GF-D8 (cell line): ENCODE measurements at regions not wholly inside any gene's neighbourhood (a gene's known extent, or its start where the extent isn't known, plus 50 kb on each side); places are given as distances from the start of the nearest gene placed in this dataset.

Source experiments
- DNase-seq: peaks from one replicate; lab custom pipeline; 2025; lab: John Stamatoyannopoulos, UW

GRCh38 chr11:119547511-119547910, 124.5 kb upstream of the THY1 start:
- no peak for DNase-seq

- DNase-seq, result no peak
Measured at GRCh38 chr11:119545978-119546915, 123.3 kb upstream of the THY1 start.

- DNase-seq, result no peak
Measured at GRCh38 chr11:119540370-119541125, 117.6 kb upstream of the THY1 start.

- no peak for DNase-seq
Measured at GRCh38 chr11:119539583-119539982, 116.6 kb upstream of the THY1 start.

GRCh38 chr11:119538753-119539152, 115.8 kb upstream of the THY1 start:
- peak; percentile 100 for DNase-seq

GRCh38 chr11:119537306-119538253, 114.6 kb upstream of the THY1 start:
- peak; percentile 38 for DNase-seq

- DNase-seq, result no peak
Measured at GRCh38 chr11:119536801-119537200, 113.8 kb upstream of the THY1 start.

GRCh38 chr11:119533921-119534736, 111.2 kb upstream of the THY1 start:
- peak; percentile 94 for DNase-seq

GRCh38 chr11:119533462-119533861, 110.5 kb upstream of the THY1 start:
- DNase-seq, result no peak

- DNase-seq, result no peak
Measured at GRCh38 chr11:119532551-119532950, 109.6 kb upstream of the THY1 start.

- no peak for DNase-seq
Measured at GRCh38 chr11:119531623-119532022, 108.7 kb upstream of the THY1 start.

- no peak for DNase-seq
Measured at GRCh38 chr11:119531056-119531455, 108.1 kb upstream of the THY1 start.

- no peak for DNase-seq
Measured at GRCh38 chr11:119530509-119530908, 107.5 kb upstream of the THY1 start.

- no peak for DNase-seq
Measured at GRCh38 chr11:119529936-119530335, 107.0 kb upstream of the THY1 start.

- no peak for DNase-seq
Measured at GRCh38 chr11:119529063-119529845, 106.3 kb upstream of the THY1 start.

- DNase-seq, result no peak
Measured at GRCh38 chr11:119525867-119526196, 102.9 kb upstream of the THY1 start.

- DNase-seq, result peak; percentile 92
Measured at GRCh38 chr11:119525180-119525866, 102.4 kb upstream of the THY1 start.

GRCh38 chr11:119523539-119524157, 100.7 kb upstream of the THY1 start:
- no peak for DNase-seq

- no peak for DNase-seq
Measured at GRCh38 chr11:119522609-119523008, 99.6 kb upstream of the THY1 start.
